ENCODE measurements at regions not wholly inside any gene's neighbourhood (a gene's known extent, or its start where the extent isn't known, plus 50 kb on each side); places are given as distances from the start of the nearest gene placed in this dataset.

GRCh38 chr6:135627092-135627715 lies 129.7 kb upstream of the AHI1 start:
- Histone ChIP-seq H3K56ac (replicated peaks; ENCODE audit: insufficient read length, low read depth, low read length) (no peak overlapping the region), H3K27me3 (replicated peaks in 1 of 4; ENCODE audit: control insufficient read depth in 3 of 4, extremely low read depth in 1 of 4, insufficient read depth in 3 of 4, low read length in 3 of 4) (no peaks in the 10 kb centered on the region), H3K4me1 (replicated peaks in 1 of 4; ENCODE audit: control insufficient read depth in 3 of 4, insufficient read depth in 4 of 4, low read length in 3 of 4) (no peaks in the 10 kb centered on the region), H3K4me2 (ENCODE audit: insufficient read depth in 1 of 2, low read depth in 2 of 2, low read length in 2 of 2) (no peak overlapping the region), H4K91ac (replicated peaks; ENCODE audit: insufficient read length, low read length) (no peak overlapping the region), H3K4me3 (ENCODE audit: extremely low read depth in 1 of 4, insufficient read depth in 2 of 4, low read depth in 3 of 4, low read length in 4 of 4) (no peak overlapping the region), H3K23ac (ENCODE audit: insufficient read length) (no peak overlapping the region), H3K14ac (ENCODE audit: insufficient read length) (no peak overlapping the region), H4K8ac (ENCODE audit: extremely low read depth, insufficient read depth, low read length) (no peak overlapping the region), H3K18ac (ENCODE audit: extremely low read depth, low read length) (no peak overlapping the region), H2BK120ac (replicated peaks; ENCODE audit: low read depth, low read length) (no peak overlapping the region), H3K23me2 (ENCODE audit: low read depth, low read length) (no peaks in the 10 kb centered on the region), H4K20me1 (replicated peaks in 1 of 2; ENCODE audit: control insufficient read depth in 1 of 2, insufficient read depth in 2 of 2, low read length in 2 of 2) (no peaks in the 10 kb centered on the region), H3K79me2 (ENCODE audit: control insufficient read depth in 1 of 2, insufficient read depth in 2 of 2, low read length in 2 of 2) (no peaks in the 10 kb centered on the region), H2AK5ac (ENCODE audit: low read depth, low read length) (no peak overlapping the region), H3K79me1 (ENCODE audit: low read depth, low read length) (no peaks in the 10 kb centered on the region), H2AFZ (ENCODE audit: low read length) (no peak overlapping the region), H3K27ac (ENCODE audit: low read depth, low read length) (no peak overlapping the region), H3K4ac (replicated peaks; ENCODE audit: insufficient read length, low read depth, low read length) (no peak overlapping the region), H3K36me3 (ENCODE audit: control insufficient read depth in 2 of 4, insufficient read depth in 4 of 4, low read length in 3 of 4) (no peaks in the 10 kb centered on the region), H3K9me3 (ENCODE audit: insufficient read depth in 2 of 2, low read depth in 1 of 2, low read length in 1 of 2) (no peaks in the 10 kb centered on the region), H2BK12ac (ENCODE audit: low read depth, low read length) (no peak overlapping the region), H2BK5ac (ENCODE audit: low read depth, low read length) (no peak overlapping the region), H2BK15ac (ENCODE audit: low read length) (no peak overlapping the region), H4K5ac (ENCODE audit: insufficient read length, low read depth, low read length) (no peak overlapping the region), H3K9ac (replicated peaks in 1 of 4; ENCODE audit: extremely low read depth in 1 of 4, low read depth in 3 of 4, low read length in 3 of 4) (no peak overlapping the region), H2BK20ac (ENCODE audit: low read length) (no peak overlapping the region)
- FAIRE-seq (no peak), DNase-seq (ENCODE audit: low read depth in 1 of 2, low spot score in 2 of 2) (no peak)
- ChIA-PET POLR2A (ENCODE audit: partially characterized antibody) (no interaction called here), CTCF (ENCODE audit: partially characterized antibody) (interaction anchor here (1.1 to 1.2 kb wide), 2 partner anchors 91 to 116 kb away, joined by 3 to 5 read pairs; no protein-coding TSS in a partner anchor)
- TF ChIP-seq GABPA (IDR thresholded peaks at IDR 0.05; ENCODE audit: borderline replicate concordance, insufficient read depth, low read length) (no peak), ATF3 (IDR thresholded peaks at IDR 0.05; ENCODE audit: insufficient read depth, low read depth, low read length) (no peak)
